WTC11 (cell line): ENCODE measurements at regions not wholly inside any gene's neighbourhood (a gene's known extent, or its start where the extent isn't known, plus 50 kb on each side); places are given as distances from the start of the nearest gene placed in this dataset.

ENCODE experiments used
- ATAC-seq: fragments of 200-7000 bp; cut with Tn5 transposase; 2 replicates; pipeline ENCODE4 v1.10.0; 2021; ENCODE audit warnings: mild to moderate bottlenecking, moderate library complexity
- CTCF ChIA-PET: fragments of 300-600 bp; sonication (Branson Sonifier 250); formaldehyde crosslinking; loops from one replicate; lab custom pipeline; 2021; ENCODE audit warnings: antibody characterized with exemption; lab: Charles Lee
- POLR2A ChIA-PET: fragments of 350-600 bp; sonication (Branson Sonifier 250); formaldehyde crosslinking; loops from one replicate; lab custom pipeline; 2021; ENCODE audit warnings: antibody characterized with exemption; lab: Charles Lee
- DNase-seq: peaks from one replicate; pipeline ENCODE4 v3.0.0; 2021; ENCODE audit warnings: low spot score
- H3K27ac Mint-ChIP-seq: 2 replicates; pipeline ENCODE4 v1.8.0; 2021; ENCODE audit warnings: mixed read lengths
- H3K27me3 Mint-ChIP-seq: 2 replicates; pipeline ENCODE4 v1.8.0; 2021; ENCODE audit warnings: low read depth, mild to moderate bottlenecking, moderate library complexity, mixed read lengths
- H3K36me3 Mint-ChIP-seq: 2 replicates; pipeline ENCODE4 v1.8.0; 2021; ENCODE audit warnings: mixed read lengths
- H3K4me1 Mint-ChIP-seq: 2 replicates; pipeline ENCODE4 v1.8.0; 2022; ENCODE audit warnings: mixed read lengths
- H3K4me3 Mint-ChIP-seq: 2 replicates; pipeline ENCODE4 v1.8.0; 2021; ENCODE audit warnings: mild to moderate bottlenecking, moderate library complexity, mixed read lengths
- H3K9me3 Mint-ChIP-seq: 2 replicates; pipeline ENCODE4 v1.8.0; 2021; ENCODE audit warnings: mixed read lengths
- FOXK1 ChIP-seq: sonication (generic); formaldehyde crosslinking; IDR thresholded peaks from 2 replicates; pipeline ENCODE4 v1.8.0; 2022; ENCODE audit warnings: mild to moderate bottlenecking, moderate library complexity, missing genetic modification reagents
- JAZF1 ChIP-seq: fragments of 250-450 bp; sonication (Bioruptor Pico); IDR thresholded peaks from 2 replicates; pipeline ENCODE4 v1.9.0; 2021; ENCODE audit warnings: moderate library complexity, mild to moderate bottlenecking, inconsistent platforms
- NFATC4 ChIP-seq: fragments of 250-450 bp; sonication (Bioruptor Pico); IDR thresholded peaks from 2 replicates; pipeline ENCODE4 v1.9.0; 2021; ENCODE audit warnings: mild to moderate bottlenecking
- NFE2L1 ChIP-seq: sonication (generic); formaldehyde crosslinking; IDR thresholded peaks from 2 replicates; pipeline ENCODE4 v1.8.1; 2023; ENCODE audit warnings: missing genetic modification reagents
- SMAD3 ChIP-seq: sonication (generic); formaldehyde crosslinking; IDR thresholded peaks from 2 replicates; pipeline ENCODE4 v1.8.0; 2022; ENCODE audit warnings: missing genetic modification reagents, mild to moderate bottlenecking, borderline replicate concordance
- SP1 ChIP-seq: sonication (generic); formaldehyde crosslinking; conservative IDR thresholded peaks from 2 replicates; pipeline ENCODE4 v1.8.1; 2022; ENCODE audit warnings: missing genetic modification reagents
- USF2 ChIP-seq: sonication (generic); formaldehyde crosslinking; IDR thresholded peaks from 2 replicates; pipeline ENCODE4 v1.8.1; 2023; ENCODE audit warnings: mild to moderate bottlenecking, missing genetic modification reagents, moderate library complexity
- ZNF219 ChIP-seq: sonication (generic); formaldehyde crosslinking; IDR thresholded peaks from 2 replicates; pipeline ENCODE4 v1.8.0; 2023; ENCODE audit warnings: missing genetic modification reagents, mild to moderate bottlenecking, borderline replicate concordance
- ZNF425 ChIP-seq: fragments of 250-450 bp; sonication (Bioruptor Pico); conservative IDR thresholded peaks from 2 replicates; pipeline ENCODE4 v1.9.0; 2021; ENCODE audit warnings: mild to moderate bottlenecking

GRCh38 chr10:61529208-61529607, 76.0 kb upstream of the TMEM26 start (continued):
- TF ChIP-seq ZNF425 (CRISPR knock-in tag) (no peak), NFATC4 (CRISPR knock-in tag) (no peak), FOXK1 (CRISPR knock-in tag) (no peak)

- no peak for TF ChIP-seq NFE2L1 (CRISPR knock-in tag)
- no peak for TF ChIP-seq SMAD3 (CRISPR knock-in tag)
- TF ChIP-seq ZNF219 (CRISPR knock-in tag) = no peak
- TF ChIP-seq USF2 (CRISPR knock-in tag) = no peak
- TF ChIP-seq SP1 (CRISPR knock-in tag) = no peak
- TF ChIP-seq JAZF1 (CRISPR knock-in tag) = no peak
- Mint-ChIP-seq H3K27ac (no peak overlapping the region), H3K36me3 (no peaks in the 10 kb centered on the region), H3K4me3 (no peak overlapping the region), H3K4me1 (no peaks in the 10 kb centered on the region), H3K9me3 (no peaks in the 10 kb centered on the region), H3K27me3 (no peaks in the 10 kb centered on the region)
- ChIA-PET CTCF (no interaction called here), POLR2A (no interaction called here)
- no peak for ATAC-seq
- DNase-seq = no peak
Observed at GRCh38 chr10:61503051-61503450, 49.9 kb upstream of the TMEM26 start.
